HEK293 (cell line): ENCODE measurements at regions not wholly inside any gene's neighbourhood (a gene's known extent, or its start where the extent isn't known, plus 50 kb on each side); places are given as distances from the start of the nearest gene placed in this dataset.

Experiments used
- CTCF ChIP-seq: fragments of 450-650 bp; formaldehyde crosslinking; IDR thresholded peaks from 2 replicates; pipeline ENCODE4 v1.5.1; 2016; ENCODE audit warnings: missing biosample characterization, missing genetic modification characterization
- GLI4 ChIP-seq: fragments of 450-650 bp; formaldehyde crosslinking; IDR thresholded peaks from 2 replicates; pipeline ENCODE4 v1.5.1; 2016; ENCODE audit warnings: missing biosample characterization, missing genetic modification characterization
- SP2 ChIP-seq: fragments of 450-650 bp; formaldehyde crosslinking; IDR thresholded peaks from 2 replicates; pipeline ENCODE4 v1.5.1; 2016; ENCODE audit warnings: missing biosample characterization, missing genetic modification characterization
- TCF7L2 ChIP-seq: IDR thresholded peaks from 2 replicates; pipeline ENCODE4 v1.6.1; 2011; ENCODE audit warnings: low read depth, mild to moderate bottlenecking, inconsistent platforms, low read length, moderate library complexity, borderline replicate concordance
- TF ChIP-seq, protein P1 (sequence below): IDR thresholded peaks from 2 replicates; pipeline ENCODE4 v1.6.1; 2011; ENCODE audit warnings: mild to moderate bottlenecking, low read depth, low read length, borderline replicate concordance

GRCh38 chr5:125536095-125536494 lies 789.7 kb upstream of the ZNF608 start:
- TF ChIP-seq GLI4 (tag by site-specific recombination), result no peak
- no peak for TF ChIP-seq CTCF (tag by site-specific recombination)
- no peak for TF ChIP-seq TCF7L2
- TF ChIP-seq, protein P1, sequence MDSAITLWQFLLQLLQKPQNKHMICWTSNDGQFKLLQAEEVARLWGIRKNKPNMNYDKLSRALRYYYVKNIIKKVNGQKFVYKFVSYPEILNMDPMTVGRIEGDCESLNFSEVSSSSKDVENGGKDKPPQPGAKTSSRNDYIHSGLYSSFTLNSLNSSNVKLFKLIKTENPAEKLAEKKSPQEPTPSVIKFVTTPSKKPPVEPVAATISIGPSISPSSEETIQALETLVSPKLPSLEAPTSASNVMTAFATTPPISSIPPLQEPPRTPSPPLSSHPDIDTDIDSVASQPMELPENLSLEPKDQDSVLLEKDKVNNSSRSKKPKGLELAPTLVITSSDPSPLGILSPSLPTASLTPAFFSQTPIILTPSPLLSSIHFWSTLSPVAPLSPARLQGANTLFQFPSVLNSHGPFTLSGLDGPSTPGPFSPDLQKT, result no peak
- TF ChIP-seq SP2 (tag by site-specific recombination), result no peak
